KMS-11 (cell line): ENCODE measurements at regions not wholly inside any gene's neighbourhood (a gene's known extent, or its start where the extent isn't known, plus 50 kb on each side); places are given as distances from the start of the nearest gene placed in this dataset.

ENCODE experiments used
- H2AFZ ChIP-seq: fragments of 200-600 bp; sonication (generic); 2 replicates; pipeline ENCODE4 v1.6.1; 2016; ENCODE audit warnings: antibody characterized with exemption, mixed run types, low read depth
- H3K27ac ChIP-seq: fragments of 200-600 bp; sonication (generic); 2 replicates; pipeline ENCODE4 v1.6.1; 2016; ENCODE audit warnings: mild to moderate bottlenecking, mixed run types
- H3K27me3 ChIP-seq: fragments of 200-600 bp; sonication (generic); 2 replicates; pipeline ENCODE4 v1.6.1; 2017; ENCODE audit warnings: mild to moderate bottlenecking, low read depth, mixed run types, moderate library complexity; ENCODE audit not compliant: insufficient read depth
- H3K36me3 ChIP-seq: fragments of 200-600 bp; sonication (generic); 2 replicates; pipeline ENCODE4 v1.6.1; 2017; ENCODE audit warnings: mild to moderate bottlenecking, mixed run types; ENCODE audit not compliant: insufficient read depth
- H3K4me1 ChIP-seq: fragments of 200-600 bp; sonication (generic); 2 replicates; pipeline ENCODE4 v1.6.1; 2016; ENCODE audit warnings: mild to moderate bottlenecking, low read depth, mixed run types; ENCODE audit not compliant: poor library complexity, severe bottlenecking
- H3K4me2 ChIP-seq: fragments of 200-600 bp; sonication (generic); 2 replicates; pipeline ENCODE4 v1.7.0; 2016; ENCODE audit warnings: mild to moderate bottlenecking, mixed run types
- H3K4me3 ChIP-seq: fragments of 200-600 bp; sonication (generic); IDR thresholded peaks from 2 replicates; pipeline ENCODE4 v1.6.1; 2017; ENCODE audit warnings: low read depth, low read length, mixed read lengths; ENCODE audit not compliant: insufficient read depth
- H3K79me2 ChIP-seq: fragments of 200-600 bp; sonication (generic); 2 replicates; pipeline ENCODE4 v1.6.1; 2016; ENCODE audit warnings: low read depth, mixed run types; ENCODE audit not compliant: insufficient read depth
- H3K9ac ChIP-seq: fragments of 200-600 bp; sonication (generic); 2 replicates; pipeline ENCODE4 v1.6.1; 2016; ENCODE audit warnings: mild to moderate bottlenecking, mixed run types
- H4K20me1 ChIP-seq: fragments of 200-600 bp; sonication (generic); 2 replicates; pipeline ENCODE4 v1.6.1; 2016; ENCODE audit warnings: mild to moderate bottlenecking, mixed run types; ENCODE audit not compliant: insufficient read depth
- TF ChIP-seq, protein P1 (sequence below): fragments of 200-600 bp; sonication (generic); conservative IDR thresholded peaks from 2 replicates; pipeline ENCODE4 v1.6.1; 2017; ENCODE audit warnings: low read depth, mild to moderate bottlenecking, antibody characterized with exemption, low read length, moderate library complexity, mixed read lengths

DNA sequence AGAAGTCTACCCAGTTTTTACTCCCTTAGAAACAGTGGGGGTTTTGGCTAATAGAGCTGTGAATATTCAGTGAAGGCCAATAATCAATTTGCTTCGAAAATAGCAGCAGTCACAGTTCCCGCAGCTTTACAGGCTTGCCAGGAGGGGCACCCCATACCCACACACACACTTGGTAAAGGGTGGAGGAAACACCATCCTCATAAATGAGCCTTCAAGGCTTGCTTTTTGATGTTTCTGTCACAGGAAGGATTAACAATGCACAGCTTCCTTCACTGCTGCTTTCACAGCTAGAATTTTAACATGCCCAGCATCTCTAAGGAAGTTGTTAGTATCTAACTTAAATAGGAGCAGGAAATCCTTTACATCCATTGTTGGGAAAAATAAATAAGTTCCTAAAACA is 1247.5 kb upstream of the C9orf72 start:
- no peak overlapping the region for H3K9ac ChIP-seq
- no peak overlapping the region for H3K4me2 ChIP-seq
- no peaks in the 10 kb centered on the region for H3K36me3 ChIP-seq
- H3K27ac ChIP-seq = no peak overlapping the region
- no peaks in the 10 kb centered on the region for H4K20me1 ChIP-seq
- no peaks in the 10 kb centered on the region for H3K79me2 ChIP-seq
- H3K27me3 ChIP-seq = no peaks in the 10 kb centered on the region
- H3K4me1 ChIP-seq = no peaks in the 10 kb centered on the region
- H3K4me3 ChIP-seq = no peak overlapping the region
- TF ChIP-seq, protein P1, sequence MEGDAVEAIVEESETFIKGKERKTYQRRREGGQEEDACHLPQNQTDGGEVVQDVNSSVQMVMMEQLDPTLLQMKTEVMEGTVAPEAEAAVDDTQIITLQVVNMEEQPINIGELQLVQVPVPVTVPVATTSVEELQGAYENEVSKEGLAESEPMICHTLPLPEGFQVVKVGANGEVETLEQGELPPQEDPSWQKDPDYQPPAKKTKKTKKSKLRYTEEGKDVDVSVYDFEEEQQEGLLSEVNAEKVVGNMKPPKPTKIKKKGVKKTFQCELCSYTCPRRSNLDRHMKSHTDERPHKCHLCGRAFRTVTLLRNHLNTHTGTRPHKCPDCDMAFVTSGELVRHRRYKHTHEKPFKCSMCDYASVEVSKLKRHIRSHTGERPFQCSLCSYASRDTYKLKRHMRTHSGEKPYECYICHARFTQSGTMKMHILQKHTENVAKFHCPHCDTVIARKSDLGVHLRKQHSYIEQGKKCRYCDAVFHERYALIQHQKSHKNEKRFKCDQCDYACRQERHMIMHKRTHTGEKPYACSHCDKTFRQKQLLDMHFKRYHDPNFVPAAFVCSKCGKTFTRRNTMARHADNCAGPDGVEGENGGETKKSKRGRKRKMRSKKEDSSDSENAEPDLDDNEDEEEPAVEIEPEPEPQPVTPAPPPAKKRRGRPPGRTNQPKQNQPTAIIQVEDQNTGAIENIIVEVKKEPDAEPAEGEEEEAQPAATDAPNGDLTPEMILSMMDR = no peak
- no peak overlapping the region for H2AFZ ChIP-seq

DNA sequence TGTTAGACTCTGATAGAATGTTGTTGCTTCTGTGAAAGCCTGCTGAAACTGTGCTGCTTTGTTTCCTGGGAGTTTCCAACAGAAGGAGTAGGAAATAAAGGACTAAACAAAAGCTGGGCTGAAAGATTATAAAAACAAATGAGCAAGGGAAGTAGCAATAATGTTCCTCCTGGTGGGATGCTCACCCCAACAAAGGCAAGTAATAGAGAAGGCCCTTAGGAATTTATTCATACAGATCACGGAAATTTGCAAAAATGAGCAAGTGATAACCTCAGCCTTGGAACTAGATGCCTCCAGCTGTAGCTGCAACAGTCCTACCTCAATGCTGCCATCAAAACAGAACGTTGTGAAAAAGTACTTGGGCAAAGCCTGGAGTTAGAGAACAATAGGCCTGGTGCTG is 1248.0 kb upstream of the C9orf72 start:
- Histone ChIP-seq H2AFZ (no peak overlapping the region), H3K36me3 (no peaks in the 10 kb centered on the region), H3K4me2 (no peak overlapping the region), H3K4me3 (no peak overlapping the region), H3K79me2 (no peaks in the 10 kb centered on the region), H3K27me3 (no peaks in the 10 kb centered on the region), H3K27ac (no peak overlapping the region), H3K4me1 (no peaks in the 10 kb centered on the region), H4K20me1 (no peaks in the 10 kb centered on the region), H3K9ac (no peak overlapping the region)
- TF ChIP-seq, protein P1 = no peak

DNA sequence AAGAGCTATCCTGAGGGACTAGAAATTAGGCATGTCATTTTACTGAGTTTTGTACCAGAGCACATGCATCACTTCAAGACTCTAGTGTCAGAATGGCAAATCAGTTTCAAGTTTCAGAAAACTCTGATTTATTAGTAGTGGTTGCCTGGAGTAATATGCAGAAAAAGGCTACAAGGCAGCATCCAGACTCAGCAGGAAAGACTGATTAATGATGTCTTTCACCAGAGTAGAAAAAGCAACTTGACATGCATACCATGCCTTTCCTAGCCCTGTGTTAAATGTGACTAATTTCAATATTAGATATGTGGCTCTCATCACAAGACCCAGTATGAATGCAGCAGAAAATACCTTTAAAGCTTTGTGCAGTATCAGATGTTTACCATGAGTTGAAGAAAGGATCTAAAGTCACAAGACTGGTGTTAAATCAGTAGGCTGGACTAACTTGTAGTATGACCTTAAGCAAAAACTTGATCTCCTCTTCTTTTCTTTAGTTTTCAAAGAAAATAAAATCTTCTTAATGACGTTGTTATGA is 1251.2 kb upstream of the C9orf72 start:
- H3K27me3 ChIP-seq = no peaks in the 10 kb centered on the region
- H4K20me1 ChIP-seq = no peaks in the 10 kb centered on the region
- no peak overlapping the region for H3K4me2 ChIP-seq
- H3K4me3 ChIP-seq = no peak overlapping the region
- TF ChIP-seq, protein P1 = no peak
- H3K79me2 ChIP-seq = no peaks in the 10 kb centered on the region
- no peak overlapping the region for H3K27ac ChIP-seq
- H3K4me1 ChIP-seq = no peaks in the 10 kb centered on the region
- no peak overlapping the region for H2AFZ ChIP-seq
- no peaks in the 10 kb centered on the region for H3K36me3 ChIP-seq
- no peak overlapping the region for H3K9ac ChIP-seq

DNA sequence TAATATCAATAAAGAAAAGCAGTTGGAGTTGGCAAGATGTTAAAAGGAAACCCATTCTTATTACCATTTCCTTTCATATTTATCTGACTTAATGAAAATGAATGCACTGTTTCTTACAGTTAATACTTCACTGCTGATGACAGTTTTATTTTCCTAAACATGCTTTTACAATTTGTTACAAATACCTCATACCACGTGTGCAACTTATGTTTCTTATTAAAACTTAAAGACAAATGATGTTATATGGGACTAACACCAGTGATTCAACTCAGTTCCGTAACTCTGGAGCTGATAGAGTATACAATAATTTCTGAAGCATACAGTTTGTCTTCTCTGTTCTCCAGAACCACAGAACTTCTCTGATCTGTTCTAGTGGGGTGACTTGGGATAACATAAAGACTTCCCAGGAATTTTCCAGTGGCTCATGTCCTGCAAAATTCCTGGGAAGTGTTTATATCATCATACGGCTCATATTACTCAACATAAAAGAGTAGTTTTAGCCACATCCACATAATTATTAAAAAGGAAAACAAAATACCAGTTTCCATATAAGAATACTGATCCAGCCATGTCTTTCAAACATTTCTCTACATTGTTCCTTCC is 1259.0 kb upstream of the C9orf72 start:
- no peak overlapping the region for H3K27ac ChIP-seq
- H3K4me3 ChIP-seq = no peak overlapping the region
- no peaks in the 10 kb centered on the region for H3K4me1 ChIP-seq
- H3K27me3 ChIP-seq = no peaks in the 10 kb centered on the region
- H3K4me2 ChIP-seq = no peak overlapping the region
- no peaks in the 10 kb centered on the region for H4K20me1 ChIP-seq
- no peak overlapping the region for H3K9ac ChIP-seq
- no peaks in the 10 kb centered on the region for H3K79me2 ChIP-seq
- no peak overlapping the region for H2AFZ ChIP-seq
- TF ChIP-seq, protein P1 = no peak
- H3K36me3 ChIP-seq = no peaks in the 10 kb centered on the region
